HEK293T (cell line): ENCODE measurements at regions not wholly inside any gene's neighbourhood (a gene's known extent, or its start where the extent isn't known, plus 50 kb on each side); places are given as distances from the start of the nearest gene placed in this dataset.

Experiments
- BHLHE40 ChIP-seq: fragments of 450-650 bp; IDR thresholded peaks from 2 replicates; pipeline ENCODE4 v1.6.1; 2016; ENCODE audit warnings: mild to moderate bottlenecking, moderate library complexity, borderline replicate concordance
- CTBP1 ChIP-seq: fragments of 450-650 bp; IDR thresholded peaks from 2 replicates; pipeline ENCODE4 v1.6.1; 2016; ENCODE audit warnings: borderline replicate concordance
- ELF4 ChIP-seq: fragments of 450-650 bp; IDR thresholded peaks from 2 replicates; pipeline ENCODE4 v1.6.1; 2017; ENCODE audit warnings: antibody characterized with exemption
- FOXA1 ChIP-seq: fragments of 450-650 bp; IDR thresholded peaks from 2 replicates; pipeline ENCODE4 v1.6.1; 2016; ENCODE audit warnings: mild to moderate bottlenecking
- FOXM1 ChIP-seq: fragments of 450-650 bp; IDR thresholded peaks from 2 replicates; pipeline ENCODE4 v1.6.1; 2017; ENCODE audit warnings: mild to moderate bottlenecking, borderline replicate concordance
- HDGF ChIP-seq: fragments of 450-650 bp; IDR thresholded peaks from 2 replicates; pipeline ENCODE4 v1.6.1; 2017; ENCODE audit warnings: antibody characterized with exemption, borderline replicate concordance
- L3MBTL2 ChIP-seq: fragments of 450-650 bp; conservative IDR thresholded peaks from 2 replicates; pipeline ENCODE4 v1.6.1; 2016; ENCODE audit warnings: mild to moderate bottlenecking
- NFRKB ChIP-seq: fragments of 450-650 bp; IDR thresholded peaks from 2 replicates; pipeline ENCODE4 v1.6.1; 2016; ENCODE audit warnings: mild to moderate bottlenecking, moderate library complexity
- SP1 ChIP-seq: fragments of 450-650 bp; IDR thresholded peaks from 2 replicates; pipeline ENCODE4 v1.6.1; 2017
- TARDBP ChIP-seq: fragments of 450-650 bp; IDR thresholded peaks from 2 replicates; pipeline ENCODE4 v1.6.1; 2016
- ZNF384 ChIP-seq: fragments of 450-650 bp; IDR thresholded peaks from 2 replicates; pipeline ENCODE4 v1.6.1; 2016
- TF ChIP-seq, protein P1 (sequence below): fragments of 450-650 bp; IDR thresholded peaks from 2 replicates; pipeline ENCODE4 v1.6.1; 2016

DNA sequence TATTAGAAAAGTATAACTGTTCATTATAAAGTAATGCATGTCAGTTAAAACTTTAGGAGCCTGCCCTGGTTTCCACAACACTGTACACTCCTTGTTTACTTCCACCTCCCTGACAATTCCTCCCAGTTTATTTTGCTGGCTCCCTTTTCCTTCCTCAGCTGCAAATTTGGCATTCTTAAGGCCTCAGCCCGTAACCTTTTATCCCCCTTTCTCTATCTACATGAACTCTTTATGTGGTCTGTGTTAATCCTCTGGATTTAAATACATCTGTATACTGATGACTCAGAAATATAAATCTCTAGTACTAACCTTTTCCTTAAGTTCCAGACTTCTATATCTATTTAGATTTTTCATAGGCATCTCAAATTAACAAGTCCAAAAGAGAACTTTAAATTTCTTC is 143.6 kb downstream of the OTOL1 start:
- no peak for TF ChIP-seq FOXM1
- no peak for TF ChIP-seq HDGF
- TF ChIP-seq TARDBP, result no peak
- no peak for TF ChIP-seq SP1
- TF ChIP-seq L3MBTL2, result no peak
- no peak for TF ChIP-seq BHLHE40
- no peak for TF ChIP-seq CTBP1
- TF ChIP-seq NFRKB, result no peak
- TF ChIP-seq ELF4, result no peak
- TF ChIP-seq, protein P1, sequence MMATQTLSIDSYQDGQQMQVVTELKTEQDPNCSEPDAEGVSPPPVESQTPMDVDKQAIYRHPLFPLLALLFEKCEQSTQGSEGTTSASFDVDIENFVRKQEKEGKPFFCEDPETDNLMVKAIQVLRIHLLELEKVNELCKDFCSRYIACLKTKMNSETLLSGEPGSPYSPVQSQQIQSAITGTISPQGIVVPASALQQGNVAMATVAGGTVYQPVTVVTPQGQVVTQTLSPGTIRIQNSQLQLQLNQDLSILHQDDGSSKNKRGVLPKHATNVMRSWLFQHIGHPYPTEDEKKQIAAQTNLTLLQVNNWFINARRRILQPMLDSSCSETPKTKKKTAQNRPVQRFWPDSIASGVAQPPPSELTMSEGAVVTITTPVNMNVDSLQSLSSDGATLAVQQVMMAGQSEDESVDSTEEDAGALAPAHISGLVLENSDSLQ, result no peak
- no peak for TF ChIP-seq ZNF384
- TF ChIP-seq FOXA1, result no peak
